Inflammatory macrophage treated with lipopolysaccharide for 1 hour (primary cell): ENCODE measurements at regions not wholly inside any gene's neighbourhood (a gene's known extent, or its start where the extent isn't known, plus 50 kb on each side); places are given as distances from the start of the nearest gene placed in this dataset.

Experiments
- DNase-seq, 2 donors: peaks; one replicate each; pipeline ENCODE4 v3.0.0-alpha.2; 2020 to 2022

DNA sequence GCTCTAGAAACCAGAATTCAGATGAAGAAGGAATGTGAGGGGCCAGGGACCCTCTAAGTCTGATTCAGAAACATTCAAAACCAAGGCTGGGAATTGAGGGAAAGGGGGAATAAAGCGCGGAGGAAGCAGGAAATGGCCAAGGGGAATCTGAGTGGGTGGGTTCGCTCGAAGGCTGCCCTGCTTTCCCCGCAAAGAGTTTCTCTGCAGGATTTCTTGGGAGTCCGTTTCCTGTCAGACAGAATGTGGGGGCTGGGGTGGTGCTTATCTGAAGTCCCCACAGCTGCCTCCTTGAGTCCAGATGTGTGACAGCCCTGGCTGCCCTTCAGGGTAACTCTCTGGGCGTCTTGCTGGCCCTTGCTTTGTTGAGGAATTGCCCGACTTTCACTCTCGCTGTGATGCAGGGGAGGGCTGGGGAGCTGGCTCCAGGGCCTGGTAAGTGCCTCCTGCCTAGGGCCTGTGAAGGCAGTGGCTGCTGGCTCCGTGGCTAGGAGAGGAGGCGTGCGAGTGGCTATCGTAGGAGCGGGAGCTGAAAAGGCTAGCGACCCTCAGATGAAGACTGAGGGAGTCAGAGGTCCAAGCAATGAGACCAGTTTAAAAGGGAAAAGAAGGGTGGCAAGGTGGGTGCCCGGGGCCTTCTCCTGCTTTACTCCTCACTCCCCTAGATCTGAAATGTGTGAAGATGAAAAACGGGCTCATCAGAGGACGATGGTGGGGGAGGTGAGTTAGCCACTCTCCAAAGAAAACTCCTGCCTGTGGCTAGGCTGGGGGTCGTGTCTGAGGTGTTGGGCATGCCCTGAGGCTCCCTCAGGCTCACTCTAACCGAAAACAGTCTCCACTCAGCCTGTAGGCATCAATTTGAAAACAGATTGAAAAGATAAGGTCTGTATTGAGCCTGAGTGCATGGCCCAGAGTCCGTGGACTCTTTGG is 143.9 kb upstream of the UMPS start:
- DNase-seq, result no peak

DNA sequence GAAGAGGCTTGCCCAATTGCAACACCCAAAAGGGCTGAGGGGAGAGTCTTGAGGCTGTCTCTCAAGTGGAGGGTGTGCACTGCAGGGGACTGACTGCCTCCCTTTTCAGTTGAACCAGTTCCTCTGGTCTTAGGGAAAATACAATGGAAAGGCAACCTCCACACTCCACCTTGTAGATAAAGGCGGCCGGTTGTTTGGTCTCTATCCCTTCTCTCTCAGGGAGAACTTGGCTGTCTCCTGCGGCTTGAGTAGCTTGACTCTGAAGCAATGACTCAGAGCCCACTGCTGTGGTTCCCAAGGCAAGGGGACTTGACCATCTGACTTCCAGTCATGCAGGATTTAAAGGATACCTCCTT is 143.2 kb upstream of the UMPS start:
- DNase-seq, result no peak

DNA sequence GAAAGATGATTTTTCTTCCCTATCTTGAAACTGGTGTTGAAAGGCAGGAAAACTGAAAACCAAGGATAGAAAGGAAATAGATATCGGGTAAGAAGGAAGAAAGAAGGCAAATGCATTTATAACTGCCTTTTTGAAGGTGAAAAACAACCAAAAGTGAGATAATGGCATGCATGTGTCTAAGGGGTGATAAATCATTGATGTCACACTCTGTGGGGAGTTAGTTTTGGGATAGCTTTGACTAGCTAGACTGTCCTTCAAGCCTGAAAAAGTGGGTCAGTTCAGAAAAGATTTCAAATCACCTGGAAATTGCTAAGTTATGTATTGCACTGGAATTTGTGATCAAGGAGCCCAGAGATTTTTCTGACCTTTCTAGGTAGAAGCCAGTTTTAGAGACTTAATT is 142.2 kb upstream of the UMPS start:
- no peak for DNase-seq

DNA sequence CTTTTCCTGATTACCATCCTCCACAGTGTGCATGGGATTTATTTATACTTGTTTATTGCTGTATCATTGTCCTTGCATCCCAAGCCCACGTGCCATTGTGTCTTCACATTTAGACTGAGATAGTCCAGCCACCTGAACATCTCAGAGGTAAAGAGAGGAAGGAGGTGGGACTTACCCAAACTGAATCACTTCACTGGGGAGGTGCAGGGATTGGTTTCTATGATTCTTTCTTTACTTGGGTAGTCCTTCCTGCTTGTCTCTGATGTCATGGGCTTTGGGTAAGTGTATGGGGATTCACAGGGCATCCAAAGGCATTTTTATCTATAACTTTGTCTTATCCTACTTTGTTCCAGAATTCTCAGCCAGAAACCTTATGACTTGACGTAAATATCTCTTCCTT is 141.5 kb upstream of the UMPS start:
- no peak for DNase-seq

DNA sequence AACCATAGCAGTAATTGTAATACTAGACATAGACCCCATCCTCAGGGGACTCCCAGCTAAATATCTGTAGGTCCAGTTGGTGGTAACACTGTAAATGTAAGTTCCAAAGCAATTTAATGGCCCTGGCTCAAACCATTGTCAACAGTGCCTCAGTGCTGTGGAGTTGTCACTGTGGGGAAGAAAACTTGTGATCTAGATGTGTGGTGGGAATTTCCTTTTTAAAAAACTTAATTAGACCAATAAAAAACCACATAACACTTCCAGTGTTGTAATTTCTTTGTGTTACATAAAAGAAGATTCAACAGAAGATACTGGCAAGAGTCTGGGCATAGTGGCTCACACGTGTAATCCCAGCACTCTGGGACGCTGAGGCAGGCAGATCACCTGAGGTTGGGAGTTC is 138.6 kb upstream of the UMPS start:
- DNase-seq, result no peak

DNA sequence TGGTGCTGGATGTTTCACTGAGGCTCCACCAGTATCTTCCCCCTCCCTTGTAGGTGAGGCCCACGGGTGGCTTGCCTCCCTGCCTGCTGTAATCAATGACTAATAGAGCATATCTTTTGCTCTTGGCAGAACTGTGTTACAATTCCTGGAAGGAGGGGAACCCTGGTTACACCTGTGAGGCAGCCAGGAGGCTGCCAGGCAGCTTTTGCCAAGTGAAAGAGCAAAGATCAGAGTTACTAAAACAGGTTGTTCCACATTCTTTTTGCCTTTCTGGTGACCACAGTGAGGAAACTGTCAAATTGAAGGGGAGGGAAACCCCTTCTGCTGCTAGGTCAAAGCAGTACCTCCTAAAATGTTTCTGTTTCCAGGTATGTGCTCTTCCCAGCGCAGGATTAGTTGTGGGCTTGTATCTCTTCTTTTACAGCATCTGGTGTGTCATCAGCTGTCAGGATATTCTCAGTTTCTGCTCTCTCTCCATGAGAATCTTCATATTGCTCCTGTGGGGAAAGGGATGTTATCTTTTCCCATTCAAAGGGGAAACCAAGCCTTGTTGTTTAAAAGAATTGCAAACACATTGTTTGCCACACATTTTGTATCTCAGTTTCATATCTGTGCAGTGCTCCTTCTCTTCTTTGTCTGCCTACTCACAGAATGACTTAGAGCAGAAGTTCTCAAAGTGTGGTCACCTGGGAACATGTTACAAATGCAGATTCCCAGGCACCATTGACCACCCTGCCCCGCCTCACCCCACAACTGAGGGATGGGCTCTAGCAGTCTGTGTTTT is 137.4 kb upstream of the UMPS start:
- DNase-seq, result no peak

DNA sequence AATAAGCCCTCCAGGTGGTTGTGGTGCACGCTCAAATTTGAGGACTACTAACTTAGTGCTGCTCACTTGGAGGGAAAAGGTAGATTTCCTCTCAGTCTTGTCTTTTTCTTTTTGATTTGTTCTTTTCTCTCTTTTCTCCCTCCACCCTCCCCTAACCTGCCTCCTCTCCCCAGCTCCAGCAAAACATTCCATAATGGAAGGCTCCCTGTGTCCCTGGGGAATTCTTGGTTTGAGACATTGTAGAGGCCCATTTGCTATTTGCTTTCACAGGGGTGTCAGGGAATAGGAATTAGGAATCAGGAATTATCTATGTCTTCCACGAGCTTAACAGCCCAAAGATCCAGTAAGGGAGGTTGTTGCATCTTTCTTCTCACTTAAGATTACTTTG is 136.8 kb upstream of the UMPS start:
- no peak for DNase-seq

DNA sequence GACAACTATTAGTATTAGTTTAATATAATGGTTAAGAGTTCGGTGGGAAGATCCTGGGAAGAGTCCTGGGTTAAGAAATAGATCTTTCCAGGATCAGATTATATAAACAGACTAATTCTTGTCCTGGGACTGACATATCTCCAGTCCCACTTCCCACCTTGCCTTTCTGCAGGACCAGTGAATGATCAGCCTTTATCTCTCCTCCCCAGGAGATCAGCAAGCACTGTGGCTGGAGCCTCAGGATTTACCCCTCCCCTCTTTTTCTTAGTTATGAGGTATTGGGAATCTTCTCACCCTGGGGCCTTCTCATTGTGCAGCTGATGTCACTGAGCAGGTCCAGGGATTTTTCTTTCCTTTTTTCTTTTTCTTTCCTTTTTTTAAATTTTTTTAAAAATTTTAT is 135.7 kb upstream of the UMPS start:
- no peak for DNase-seq

DNA sequence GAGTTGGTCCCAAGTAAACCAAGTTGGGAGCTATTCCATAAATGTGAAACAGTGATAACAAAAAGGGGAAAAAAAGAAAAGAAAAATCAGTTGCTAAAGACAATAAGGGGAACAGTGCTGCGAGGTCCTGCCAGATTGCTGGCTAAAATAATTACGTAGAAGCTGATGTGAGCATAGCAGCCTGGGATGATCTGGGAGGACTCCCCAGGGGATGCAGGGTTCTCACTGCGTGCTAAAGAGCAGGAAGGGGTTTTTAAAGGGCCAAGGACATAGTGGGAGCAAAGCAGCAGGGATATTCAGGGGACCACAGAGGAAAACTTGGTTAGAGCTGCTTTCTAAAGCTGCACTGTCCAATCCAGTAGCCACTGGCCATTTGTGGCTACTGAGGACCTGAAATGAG is 133.0 kb upstream of the UMPS start:
- DNase-seq, result no peak

DNA sequence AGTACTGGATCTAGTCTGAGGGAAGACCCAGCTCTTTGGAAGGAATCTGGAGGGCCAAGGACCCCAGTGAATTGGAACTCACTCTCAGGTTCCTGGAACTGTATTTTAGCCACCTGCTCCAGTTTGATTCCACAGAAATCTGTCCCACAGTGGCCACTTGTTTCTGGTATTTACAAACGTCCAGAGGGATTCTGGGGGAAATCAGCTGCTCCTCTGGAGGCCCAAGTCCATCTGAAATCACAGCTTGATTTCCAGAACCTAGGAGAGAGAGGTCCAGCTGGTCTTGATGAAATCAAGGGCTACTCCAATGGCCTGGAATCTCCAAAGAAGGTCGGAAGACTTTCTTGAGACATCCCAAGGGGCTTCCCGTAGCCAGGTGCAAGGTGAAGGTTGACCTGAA is 132.3 kb upstream of the UMPS start:
- DNase-seq, result no peak

DNA sequence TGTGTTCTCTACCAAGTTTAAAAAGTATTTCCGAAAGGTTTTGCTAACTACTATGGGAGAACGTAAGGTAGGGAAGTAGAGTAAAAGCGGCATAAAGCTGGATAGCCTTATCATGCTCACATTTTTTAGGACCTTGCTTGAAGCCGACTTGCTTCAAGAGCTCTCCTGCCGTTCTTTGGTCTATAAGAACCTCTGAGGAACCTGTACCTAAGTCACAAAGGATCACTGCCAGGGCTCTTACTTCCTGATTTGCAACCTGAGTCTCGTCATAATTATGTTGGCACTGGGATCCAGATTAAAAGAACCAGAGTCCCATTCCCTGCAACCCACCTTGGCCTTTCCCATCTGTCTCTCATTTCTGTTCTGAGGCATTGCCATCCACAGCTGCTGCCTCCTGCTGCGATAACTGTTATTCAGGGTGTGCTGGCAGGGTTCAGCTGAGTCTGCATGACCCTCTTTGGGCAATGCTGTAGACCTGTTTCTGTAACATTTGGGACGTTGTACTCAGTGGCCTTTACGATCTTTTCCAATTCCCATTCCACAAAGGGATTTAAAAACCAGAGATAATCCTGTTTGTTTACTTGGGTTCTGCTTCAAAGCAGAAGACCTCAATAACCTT is 131.0 kb upstream of the UMPS start:
- DNase-seq, result no peak

DNA sequence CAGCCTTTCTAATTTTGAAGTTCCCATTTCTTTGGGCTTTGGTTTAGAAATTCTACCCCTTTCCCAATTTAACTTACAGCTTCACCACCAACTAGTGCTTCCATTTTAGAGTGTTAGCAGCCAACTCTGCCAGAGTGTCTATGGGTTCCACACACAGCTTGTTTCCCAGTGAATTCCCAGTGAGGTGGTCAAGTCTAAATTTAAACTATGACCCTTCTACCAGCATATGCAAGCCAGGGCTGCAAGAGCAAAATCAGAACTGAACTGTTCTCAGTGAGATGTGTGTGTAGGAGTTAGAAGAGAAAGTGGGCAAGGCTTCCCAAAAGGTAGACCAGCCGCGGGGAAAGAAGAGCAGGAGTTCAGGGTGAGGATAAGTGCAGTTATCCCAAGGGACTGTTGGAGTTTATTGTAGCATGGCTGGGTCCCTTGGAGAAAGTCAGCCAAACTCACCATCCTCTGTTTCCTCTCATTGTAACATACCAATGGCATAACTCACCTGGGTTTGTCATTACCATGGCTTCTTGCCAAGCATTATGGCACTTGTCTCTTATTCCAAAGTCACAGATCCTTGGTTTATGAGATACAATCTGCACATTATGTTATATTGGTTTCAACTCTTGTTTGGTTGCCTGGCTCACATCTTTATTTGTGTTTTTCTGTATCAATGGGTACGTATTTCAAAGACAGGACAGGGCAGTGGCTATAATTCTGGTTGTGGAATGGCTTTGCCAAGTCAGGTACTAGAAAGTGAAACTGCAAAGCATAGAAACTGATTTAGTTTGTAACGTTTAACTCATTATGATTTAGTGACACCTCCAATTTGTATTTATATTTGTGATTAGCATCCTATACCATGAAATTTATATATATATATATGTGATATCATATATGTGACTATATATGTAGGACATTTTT is 130.2 kb upstream of the UMPS start:
- no peak for DNase-seq

DNA sequence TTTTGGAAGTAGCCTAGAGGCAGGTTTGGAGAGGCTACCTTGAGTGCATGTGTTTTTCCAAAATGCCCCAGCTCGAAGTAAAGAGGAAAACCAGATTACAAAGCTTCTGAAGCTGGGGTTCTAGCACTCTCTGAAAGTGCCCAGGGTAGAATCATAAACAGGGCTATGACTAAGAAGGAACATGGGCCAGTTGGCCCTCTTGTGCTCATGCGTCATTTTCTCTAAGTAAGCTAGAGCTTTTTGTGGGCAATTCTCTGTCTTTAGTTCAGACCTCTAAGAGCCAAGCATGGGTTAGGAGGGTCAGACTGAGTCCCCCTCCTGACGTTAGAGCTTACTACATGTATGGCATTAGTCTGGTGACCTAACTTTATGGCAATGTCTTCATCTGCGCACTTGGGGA is 129.5 kb upstream of the UMPS start:
- DNase-seq, result no peak

DNA sequence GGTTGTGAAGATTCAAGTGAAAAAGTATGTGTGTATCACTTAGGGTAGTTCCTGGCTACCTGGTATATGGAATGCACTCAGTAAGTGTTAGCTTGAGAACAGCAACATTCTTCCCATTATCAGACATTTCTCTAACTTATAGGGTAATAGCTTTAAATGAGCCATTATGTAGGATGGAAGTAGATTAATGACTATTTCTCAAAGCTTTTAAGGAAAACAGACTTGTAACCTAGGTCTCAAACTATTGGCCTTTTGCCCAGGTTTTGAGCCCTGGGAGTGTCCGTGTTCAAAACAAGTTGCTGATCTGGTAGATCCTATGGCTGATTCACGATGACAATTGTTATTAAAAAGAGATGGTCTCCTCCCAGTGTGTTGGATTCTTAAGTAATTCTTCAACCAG is 129.1 kb upstream of the UMPS start:
- no peak for DNase-seq

DNA sequence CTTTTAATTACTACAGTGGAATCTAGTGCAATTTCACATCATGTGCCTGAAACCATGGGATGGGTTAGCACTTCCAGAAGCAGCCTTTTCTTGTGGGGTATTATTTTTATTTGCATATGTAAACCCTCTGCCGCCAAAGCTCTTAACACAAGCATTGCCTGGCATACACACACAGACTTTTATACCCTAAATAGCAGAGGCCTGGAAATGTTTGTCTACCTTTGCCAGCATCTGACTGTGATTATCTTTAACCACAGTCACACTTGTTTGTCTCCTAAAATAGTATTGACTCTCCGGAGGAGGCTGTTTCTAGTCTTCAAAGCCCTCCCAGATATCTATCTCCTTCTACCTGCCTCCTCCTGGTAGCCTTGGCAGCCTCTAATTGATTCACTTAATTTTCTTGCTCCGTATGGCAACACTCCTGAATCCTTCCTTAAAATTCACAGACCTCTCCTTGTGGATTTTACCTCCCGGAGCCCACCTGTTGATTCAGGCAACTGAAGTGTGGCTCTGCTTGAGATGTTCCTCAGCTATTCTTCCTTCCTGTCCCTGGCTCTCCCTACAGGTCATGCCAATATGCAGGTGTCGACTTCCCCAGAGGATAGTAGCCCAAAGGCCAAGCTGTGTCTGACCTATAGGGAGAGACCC is 127.1 kb upstream of the UMPS start:
- DNase-seq, result no peak

DNA sequence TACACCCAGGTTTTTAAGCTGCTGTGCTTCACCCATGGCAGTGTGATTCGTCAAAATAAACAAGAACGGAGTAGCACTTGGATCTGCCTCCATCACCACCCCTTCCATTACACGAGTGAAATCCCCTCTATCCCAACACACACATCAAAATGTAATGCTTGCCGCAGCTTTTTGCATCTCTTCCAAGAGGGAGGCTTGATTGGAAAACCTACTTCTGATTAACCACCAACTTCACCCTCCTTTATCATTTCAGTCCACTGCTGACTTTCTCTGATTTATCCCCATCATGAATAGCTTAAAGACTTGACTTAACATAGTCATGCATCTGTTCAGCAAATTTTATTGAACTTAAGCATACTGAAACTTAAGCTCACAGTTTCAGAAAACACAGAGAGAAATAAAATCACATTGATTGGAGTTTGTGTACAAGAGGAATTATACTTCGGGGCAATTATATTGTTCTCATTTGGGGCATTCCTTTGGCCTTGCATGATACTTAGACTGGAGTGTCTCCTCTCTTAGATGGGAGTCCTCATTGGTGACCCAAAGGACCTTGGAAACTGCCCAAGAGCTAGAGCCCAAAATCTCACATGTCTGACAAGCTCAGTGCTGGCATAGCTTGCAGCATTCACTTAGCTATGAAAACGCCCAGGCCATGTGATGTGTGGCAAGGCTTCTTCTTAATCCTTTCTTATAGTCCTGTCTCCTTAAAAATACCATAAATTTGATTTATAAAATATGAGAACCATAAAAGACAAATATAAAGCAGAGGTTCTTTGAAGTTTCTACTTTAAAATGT is 124.3 kb upstream of the UMPS start:
- DNase-seq, result no peak

DNA sequence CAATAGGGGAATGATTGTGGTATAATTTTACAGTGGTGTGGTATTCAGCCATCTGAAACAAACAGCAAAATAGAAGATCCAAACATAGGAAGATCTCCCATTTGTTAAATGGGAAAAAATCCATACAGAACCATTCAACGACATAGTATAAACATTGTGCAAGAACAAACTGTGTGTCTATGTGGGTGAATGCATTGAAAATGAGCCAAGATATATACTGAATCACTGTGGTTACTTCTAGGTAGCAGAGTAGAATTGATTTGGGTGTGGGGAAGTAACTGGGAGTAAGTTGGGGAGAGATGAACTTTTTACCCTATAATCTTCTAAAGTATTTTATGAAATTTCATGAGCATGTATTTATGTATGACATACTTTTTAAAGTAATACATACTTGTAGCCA is 123.1 kb upstream of the UMPS start:
- no peak for DNase-seq

DNA sequence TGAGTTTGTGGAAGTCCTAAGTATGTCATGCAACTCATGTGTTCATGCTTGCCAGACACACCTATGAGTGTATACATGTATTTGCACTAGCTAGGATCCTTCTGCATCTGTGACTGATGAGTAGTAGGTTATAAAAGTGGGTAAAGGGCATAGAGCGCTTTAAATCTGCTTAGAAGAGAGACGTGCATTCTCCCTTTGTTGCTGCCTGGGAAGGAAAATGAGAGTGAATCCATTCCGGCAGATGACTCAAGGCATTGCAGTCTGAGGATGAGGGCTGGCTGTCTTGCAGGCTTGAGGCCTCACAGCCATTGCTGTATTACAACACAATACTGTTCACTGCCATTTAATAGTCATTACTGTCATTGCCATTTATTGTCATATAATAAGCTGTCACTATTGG is 120.8 kb upstream of the UMPS start:
- no peak for DNase-seq

DNA sequence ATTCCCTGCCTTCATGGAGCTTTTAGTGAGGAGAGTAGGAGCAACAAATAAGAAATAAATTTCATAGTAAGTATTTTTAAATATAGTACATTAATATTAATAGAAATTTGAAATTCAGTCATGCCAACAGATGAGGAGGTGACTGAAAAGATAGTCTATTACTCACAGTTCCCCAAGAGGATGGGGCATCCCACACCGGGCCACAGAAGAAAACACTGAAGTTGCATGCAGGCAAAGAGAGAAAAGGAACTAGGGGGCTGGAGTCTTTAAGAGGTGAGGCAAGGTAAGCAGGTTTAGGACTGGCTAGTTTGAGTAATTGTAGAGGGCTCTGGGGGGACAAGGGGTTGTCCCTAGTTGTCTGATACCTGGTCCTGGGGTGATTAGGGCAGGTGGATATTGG is 120.1 kb upstream of the UMPS start:
- DNase-seq, result no peak

DNA sequence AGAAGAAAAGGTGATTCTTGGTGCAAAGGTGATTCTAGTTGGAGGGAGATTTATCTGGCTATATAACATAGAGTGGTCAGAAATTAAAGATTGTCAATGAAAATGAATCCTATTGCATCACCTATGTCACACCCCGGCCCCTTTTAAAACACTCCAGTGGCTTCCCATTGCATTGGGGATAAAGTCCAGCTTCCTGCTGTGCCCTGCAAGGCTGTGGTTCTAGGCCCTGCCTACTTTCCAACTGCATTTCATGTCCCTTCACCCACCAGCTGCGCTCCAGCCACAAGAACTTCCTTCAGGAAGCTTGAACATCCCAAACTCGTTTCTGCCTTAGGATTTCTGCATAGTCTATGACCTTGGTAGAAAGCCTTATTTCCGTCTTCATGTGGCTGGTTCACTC is 118.7 kb upstream of the UMPS start:
- no peak for DNase-seq

DNA sequence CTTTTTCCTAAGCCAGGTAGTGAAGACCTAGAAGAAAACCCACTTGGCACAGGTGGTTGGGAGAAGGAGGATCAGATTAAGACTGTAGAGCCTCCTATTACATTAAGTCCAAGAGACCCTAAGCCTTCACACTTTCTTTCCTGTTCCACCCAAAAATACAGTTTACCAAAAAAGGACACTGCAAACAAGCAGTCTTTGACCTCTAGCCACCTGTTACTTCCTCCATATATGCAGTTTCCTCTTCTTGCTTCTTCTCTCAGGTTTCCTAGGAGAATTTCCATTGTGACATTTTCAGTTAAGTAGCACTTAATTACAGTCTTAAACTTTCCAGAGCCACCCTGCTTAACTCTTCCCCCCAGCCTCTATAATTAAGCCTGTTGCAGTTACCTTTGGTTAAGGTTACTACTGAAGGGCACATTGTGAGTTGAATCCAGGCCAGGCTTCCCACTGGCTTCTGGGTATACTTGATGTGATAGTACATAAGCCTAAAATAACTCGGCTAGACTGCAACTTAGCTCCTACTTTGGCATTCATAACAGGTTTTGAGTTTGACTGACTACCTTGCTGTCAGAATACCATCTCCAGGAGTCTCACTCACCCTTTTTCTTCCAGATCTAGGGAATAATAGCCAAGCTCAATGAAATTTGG is 114.2 kb upstream of the UMPS start:
- no peak for DNase-seq
